Peyer's patch (tissue), 4 donors: ENCODE measurements at regions not wholly inside any gene's neighbourhood (a gene's known extent, or its start where the extent isn't known, plus 50 kb on each side); places are given as distances from the start of the nearest gene placed in this dataset.

Experiments used
- DNase-seq, 3 donors: peaks; one replicate each; pipeline ENCODE4 v3.0.0-alpha.2; 2017 to 2019
- H3K27ac ChIP-seq, 4 donors: fragments of 200-600 bp; sonication (generic); one replicate each; pipeline ENCODE4 v1.5.1; 2016 to 2019
- H3K27me3 ChIP-seq, 2 donors: fragments of 200-600 bp; sonication (generic); one replicate each; pipeline ENCODE4 v1.5.1; 2019
- H3K36me3 ChIP-seq, 3 donors: fragments of 200-600 bp; sonication (generic); one replicate each; pipeline ENCODE4 v1.5.1; 2016 to 2019
- H3K4me1 ChIP-seq, 4 donors: fragments of 200-600 bp; sonication (generic); one replicate each; pipeline ENCODE4 v1.5.1; 2016 to 2019
- H3K4me3 ChIP-seq, 4 donors: fragments of 200-600 bp; sonication (generic); 1 replicate in 3 of 4; 2 replicates in 1 of 4; pipeline ENCODE4 v1.5.1; 2016 to 2019; ENCODE audit warnings: mild to moderate bottlenecking in 1 of 4
- H3K9me3 ChIP-seq, 4 donors: fragments of 200-600 bp; sonication (generic); one replicate each; pipeline ENCODE4 v1.5.1; 2016 to 2019; ENCODE audit warnings: mild to moderate bottlenecking in 1 of 4
- CTCF ChIP-seq, 6 experiments: fragments of 450-650 bp in 4 of 6; fragments of 200-600 bp in 2 of 6; sonication (generic) in 1 of 6; IDR thresholded peaks; one replicate each; pipeline ENCODE4 v1.5.1; 2017 to 2019; ENCODE audit warnings: antibody characterized with exemption in 6 of 6, mild to moderate bottlenecking in 3 of 6, moderate library complexity in 1 of 6
- POLR2A ChIP-seq, 2 donors: fragments of 450-650 bp; IDR thresholded peaks; one replicate each; pipeline ENCODE4 v1.5.1; 2017; ENCODE audit warnings: antibody characterized with exemption in 2 of 2, mild to moderate bottlenecking in 2 of 2, moderate library complexity in 2 of 2

- H3K27me3 ChIP-seq = no peaks in the 10 kb centered on the region
- no peak overlapping the region for H3K4me3 ChIP-seq
- TF ChIP-seq POLR2A (IDR thresholded peaks at IDR 0.05) (no peak), CTCF (IDR thresholded peaks at IDR 0.05) (no peak)
- no peaks in the 10 kb centered on the region for H3K36me3 ChIP-seq
- H3K27ac ChIP-seq = no peak overlapping the region
- no peaks in the 10 kb centered on the region for H3K9me3 ChIP-seq
- no peak for DNase-seq
- no peaks in the 10 kb centered on the region for H3K4me1 ChIP-seq
Observed at GRCh38 chr13:57409121-57409520, 222.4 kb upstream of the PCDH17 start.

GRCh38 chr13:57409656-57410055 lies 221.9 kb upstream of the PCDH17 start:
- TF ChIP-seq CTCF (IDR thresholded peaks at IDR 0.05) = no peak
- TF ChIP-seq POLR2A (IDR thresholded peaks at IDR 0.05) = no peak
- Histone ChIP-seq H3K4me3 (no peak overlapping the region), H3K9me3 (no peaks in the 10 kb centered on the region), H3K27ac (no peak overlapping the region), H3K27me3 (no peaks in the 10 kb centered on the region), H3K4me1 (no peaks in the 10 kb centered on the region), H3K36me3 (no peaks in the 10 kb centered on the region)
- no peak for DNase-seq

GRCh38 chr13:57418067-57418677 lies 213.4 kb upstream of the PCDH17 start:
- TF ChIP-seq POLR2A (IDR thresholded peaks at IDR 0.05) (no peak), CTCF (IDR thresholded peaks at IDR 0.05) (no peak)
- no peaks in the 10 kb centered on the region for H3K36me3 ChIP-seq
- H3K9me3 ChIP-seq = no peaks in the 10 kb centered on the region

GRCh38 chr13:57424379-57424778 lies 207.2 kb upstream of the PCDH17 start:
- TF ChIP-seq CTCF (IDR thresholded peaks at IDR 0.05) (no peak), POLR2A (IDR thresholded peaks at IDR 0.05) (no peak)
- no peaks in the 10 kb centered on the region for H3K36me3 ChIP-seq
- no peaks in the 10 kb centered on the region for H3K4me1 ChIP-seq
- no peaks in the 10 kb centered on the region for H3K9me3 ChIP-seq
- H3K4me3 ChIP-seq = no peak overlapping the region
- H3K27ac ChIP-seq = no peak overlapping the region
- DNase-seq = no peak
- H3K27me3 ChIP-seq = no peaks in the 10 kb centered on the region

More at GRCh38 chr13:57418067-57418677, 213.4 kb upstream of the PCDH17 start:
- Histone ChIP-seq H3K4me3 (no peak overlapping the region), H3K27me3 (no peaks in the 10 kb centered on the region), H3K27ac (no peak overlapping the region), H3K4me1 (no peaks in the 10 kb centered on the region)
- DNase-seq = no peak

- Histone ChIP-seq H3K27me3 (no peaks in the 10 kb centered on the region), H3K27ac (no peak overlapping the region), H3K9me3 (no peaks in the 10 kb centered on the region), H3K4me3 (no peak overlapping the region), H3K4me1 (no peaks in the 10 kb centered on the region), H3K36me3 (no peaks in the 10 kb centered on the region)
- TF ChIP-seq CTCF (IDR thresholded peaks at IDR 0.05) = no peak
- TF ChIP-seq POLR2A (IDR thresholded peaks at IDR 0.05) = no peak
- no peak for DNase-seq
Observed at GRCh38 chr13:57425531-57425930, 206.0 kb upstream of the PCDH17 start.

- Histone ChIP-seq H3K36me3 (no peaks in the 10 kb centered on the region), H3K9me3 (peaks cover 0 to 3% (median 0%) of the 10 kb centered on the region in 4 donors), H3K27ac (no peak overlapping the region), H3K4me1 (no peaks in the 10 kb centered on the region), H3K27me3 (no peaks in the 10 kb centered on the region), H3K4me3 (no peak overlapping the region)
- TF ChIP-seq CTCF (IDR thresholded peaks at IDR 0.05) (no peak), POLR2A (IDR thresholded peaks at IDR 0.05) (no peak)
- DNase-seq = no peak
Observed at GRCh38 chr13:57437587-57437986, 194.0 kb upstream of the PCDH17 start.
